Astrocyte of the hippocampus (primary cell): ENCODE measurements at regions not wholly inside any gene's neighbourhood (a gene's known extent, or its start where the extent isn't known, plus 50 kb on each side); places are given as distances from the start of the nearest gene placed in this dataset.
"Not testable (repeated sequence)": the region's sequence is repeated elsewhere in the genome, so short reads cannot be mapped to it uniquely, and the experiment has no call there.

Source experiments
- DNase-seq: peaks from one replicate; pipeline ENCODE4 v3.0.0; 2011; ENCODE audit warnings: low read depth, low spot score

- DNase-seq = no peak
These were observed 120.8 kb upstream of the LGSN start for GRCh38 chr6:63440594-63440993.

GRCh38 chr6:63441266-63441956 is 121.6 kb upstream of the LGSN start:
- no peak for DNase-seq

GRCh38 chr6:63442870-63443269 is 123.1 kb upstream of the LGSN start:
- no peak for DNase-seq

GRCh38 chr6:63444768-63445167 is 125.0 kb upstream of the LGSN start:
- no peak for DNase-seq

- DNase-seq = no peak
These were observed 125.9 kb upstream of the LOC128125822 start for GRCh38 chr6:63446405-63446804.

- DNase-seq = no peak
These were observed 125.1 kb upstream of the LOC128125822 start for GRCh38 chr6:63447134-63447533.

GRCh38 chr6:63448229-63448628 is 124.1 kb upstream of the LOC128125822 start:
- DNase-seq = no peak

- no peak for DNase-seq
These were observed 122.6 kb upstream of the LOC128125822 start for GRCh38 chr6:63449714-63450113.

GRCh38 chr6:63451238-63451637 is 121.0 kb upstream of the LOC128125822 start:
- no peak for DNase-seq

- no peak for DNase-seq
These were observed 120.2 kb upstream of the LOC128125822 start for GRCh38 chr6:63452125-63452524.

GRCh38 chr6:63456734-63457133 is 115.5 kb upstream of the LOC128125822 start:
- DNase-seq = no peak

GRCh38 chr6:63458480-63459115 is 113.7 kb upstream of the LOC128125822 start:
- no peak for DNase-seq

GRCh38 chr6:63459814-63460213 is 112.5 kb upstream of the LOC128125822 start:
- no peak for DNase-seq

GRCh38 chr6:63460971-63461370 is 111.3 kb upstream of the LOC128125822 start:
- no peak for DNase-seq

- DNase-seq = no peak
These were observed 108.2 kb upstream of the LOC128125822 start for GRCh38 chr6:63464060-63464459.

GRCh38 chr6:63465750-63466149 is 106.5 kb upstream of the LOC128125822 start:
- no peak for DNase-seq

GRCh38 chr6:63466242-63466733 is 106.0 kb upstream of the LOC128125822 start:
- no peak for DNase-seq

- no peak for DNase-seq
These were observed 104.9 kb upstream of the LOC128125822 start for GRCh38 chr6:63467247-63467954.

GRCh38 chr6:63471145-63471544 is 101.1 kb upstream of the LOC128125822 start:
- DNase-seq = not testable (repeated sequence)

GRCh38 chr6:63471654-63472053 is 100.6 kb upstream of the LOC128125822 start:
- DNase-seq = no peak

GRCh38 chr6:63475707-63476106 is 96.6 kb upstream of the LOC128125822 start:
- DNase-seq = no peak

GRCh38 chr6:63476302-63476701 is 96.0 kb upstream of the LOC128125822 start:
- no peak for DNase-seq
